Endothelial cell of umbilical vein (primary cell): ENCODE measurements at regions not wholly inside any gene's neighbourhood (a gene's known extent, or its start where the extent isn't known, plus 50 kb on each side); places are given as distances from the start of the nearest gene placed in this dataset.

ENCODE experiments used
- CTCF ChIP-seq, 2 donors: IDR thresholded peaks; 1 replicate in 1 of 2; 2 replicates in 1 of 2; pipeline ENCODE4 v1.5.1; 2011; ENCODE audit warnings: low read length in 2 of 2, mild to moderate bottlenecking in 2 of 2, moderate library complexity in 2 of 2, control low read depth in 1 of 2, inconsistent platforms in 1 of 2, low read depth in 1 of 2; ENCODE audit not compliant: insufficient read depth in 1 of 2; ENCODE audit errors: extremely low read depth in 1 of 2
- EZH2 ChIP-seq: IDR thresholded peaks from 2 replicates; pipeline ENCODE4 v1.6.1; 2012; ENCODE audit warnings: borderline replicate concordance, low read depth, mild to moderate bottlenecking, moderate library complexity, low read length, inconsistent platforms; ENCODE audit not compliant: severe bottlenecking
- FOS ChIP-seq: IDR thresholded peaks from 2 replicates; pipeline ENCODE4 v1.6.1; 2011; ENCODE audit warnings: mild to moderate bottlenecking, low read length, moderate library complexity, borderline replicate concordance; ENCODE audit not compliant: insufficient read depth
- JUN ChIP-seq: IDR thresholded peaks from 2 replicates; pipeline ENCODE4 v1.6.1; 2011; ENCODE audit warnings: borderline replicate concordance, low read depth; ENCODE audit not compliant: insufficient read length, insufficient read depth
- MYC ChIP-seq: IDR thresholded peaks from one replicate; pipeline ENCODE4 v1.6.1; 2011; ENCODE audit warnings: mild to moderate bottlenecking, low read depth, low read length
- POLR2A ChIP-seq: IDR thresholded peaks from 2 replicates; pipeline ENCODE4 v1.6.1; 2012; ENCODE audit warnings: low read depth, mild to moderate bottlenecking, control low read depth, low read length
- POLR2AphosphoS5 ChIP-seq: IDR thresholded peaks from 2 replicates; pipeline ENCODE4 v1.6.1; 2012; ENCODE audit warnings: low read depth, mild to moderate bottlenecking, control low read depth, low read length, moderate library complexity; ENCODE audit not compliant: insufficient read depth
- TF ChIP-seq, protein P1 (sequence below): IDR thresholded peaks from 2 replicates; pipeline ENCODE4 v1.6.1; 2011; ENCODE audit not compliant: insufficient read depth, insufficient read length

DNA sequence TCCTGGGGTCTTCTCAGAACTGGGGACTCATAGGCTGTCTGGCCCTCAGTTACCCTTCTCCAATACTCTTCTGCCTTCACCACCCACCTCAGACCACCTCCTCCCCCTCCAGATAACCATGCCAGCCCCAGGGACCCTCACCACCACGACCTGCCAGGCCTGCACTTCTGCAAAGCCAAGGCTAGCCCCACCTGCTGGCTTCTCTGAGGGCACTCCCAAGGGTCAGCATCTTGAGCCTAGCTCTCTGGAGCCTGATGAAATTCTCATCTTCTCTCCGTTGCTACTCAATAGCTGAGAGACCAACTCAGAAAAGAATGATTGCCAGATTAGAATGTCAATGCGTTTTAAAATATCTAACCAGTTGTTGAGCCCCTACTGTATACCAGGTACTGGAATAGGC, 56.1 kb upstream of the LYRM9 start:
- TF ChIP-seq CTCF (IDR thresholded peaks at IDR 0.05; ENCODE audit: extremely low read depth in 1 of 2, insufficient read depth in 1 of 2, low read depth in 1 of 2, low read length in 2 of 2) (no peak), FOS (no peak), EZH2 (no peak), POLR2AphosphoS5 (no peak), JUN (no peak), POLR2A (no peak), MYC (no peak)
- TF ChIP-seq, protein P1, sequence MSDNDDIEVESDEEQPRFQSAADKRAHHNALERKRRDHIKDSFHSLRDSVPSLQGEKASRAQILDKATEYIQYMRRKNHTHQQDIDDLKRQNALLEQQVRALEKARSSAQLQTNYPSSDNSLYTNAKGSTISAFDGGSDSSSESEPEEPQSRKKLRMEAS: no peak
